ENCODE measurements at regions not wholly inside any gene's neighbourhood (a gene's known extent, or its start where the extent isn't known, plus 50 kb on each side); places are given as distances from the start of the nearest gene placed in this dataset.

- no peaks in the 10 kb centered on the region for H3K36me3 ChIP-seq (ENCODE audit: control insufficient read depth, insufficient read depth, low read length)
- no peaks in the 10 kb centered on the region for H3K9me3 ChIP-seq (replicated peaks; ENCODE audit: control insufficient read depth, low read depth, low read length)
- no peak for DNase-seq
- peak overlapping the region; percentile 7 for H3K27ac ChIP-seq (ENCODE audit: low read length)
- no peaks in the 10 kb centered on the region for H3K27me3 ChIP-seq (ENCODE audit: control insufficient read depth, insufficient read depth, low read length)
- peaks cover 69% of the 10 kb centered on the region for H3K4me1 ChIP-seq (ENCODE audit: control insufficient read depth, insufficient read depth, low read length)
- WGBS (ENCODE audit: insufficient coverage) = no CpG with 5 or more reads among the region's 5 CpGs
- no peak overlapping the region for H3K4me3 ChIP-seq (ENCODE audit: low read length)
Measured at GRCh38 chr6:6923605-6924004, 184.2 kb upstream of the RREB1 start.

GRCh38 chr6:6924708-6925107, 183.1 kb upstream of the RREB1 start:
- Histone ChIP-seq H3K36me3 (ENCODE audit: control insufficient read depth, insufficient read depth, low read length) (no peaks in the 10 kb centered on the region), H3K9me3 (replicated peaks; ENCODE audit: control insufficient read depth, low read depth, low read length) (no peaks in the 10 kb centered on the region), H3K27ac (ENCODE audit: low read length) (peak overlapping the region; percentile 69), H3K4me3 (ENCODE audit: low read length) (no peak overlapping the region), H3K4me1 (ENCODE audit: control insufficient read depth, insufficient read depth, low read length) (peaks cover 67% of the 10 kb centered on the region), H3K27me3 (ENCODE audit: control insufficient read depth, insufficient read depth, low read length) (no peaks in the 10 kb centered on the region)
- whole genome bisulfite sequencing (ENCODE audit: insufficient coverage) = 57% methylated on average over 1 of the region's 5 CpGs
- DNase-seq = no peak

- H3K27ac ChIP-seq (ENCODE audit: low read length) = peak overlapping the region; percentile 69
- peak; percentile 17 for DNase-seq
- peaks cover 60% of the 10 kb centered on the region for H3K4me1 ChIP-seq (ENCODE audit: control insufficient read depth, insufficient read depth, low read length)
- H3K36me3 ChIP-seq (ENCODE audit: control insufficient read depth, insufficient read depth, low read length) = no peaks in the 10 kb centered on the region
- H3K4me3 ChIP-seq (ENCODE audit: low read length) = no peak overlapping the region
- H3K9me3 ChIP-seq (replicated peaks; ENCODE audit: control insufficient read depth, low read depth, low read length) = no peaks in the 10 kb centered on the region
- 74% methylated on average over 7 of the region's 10 CpGs for WGBS (ENCODE audit: insufficient coverage)
- H3K27me3 ChIP-seq (ENCODE audit: control insufficient read depth, insufficient read depth, low read length) = no peaks in the 10 kb centered on the region
Measured at GRCh38 chr6:6925391-6926164, 182.2 kb upstream of the RREB1 start.

- 79% methylated on average over 7 of the region's 7 CpGs for WGBS (ENCODE audit: insufficient coverage)
- Histone ChIP-seq H3K27ac (ENCODE audit: low read length) (peak overlapping the region; percentile 94), H3K36me3 (ENCODE audit: control insufficient read depth, insufficient read depth, low read length) (no peaks in the 10 kb centered on the region), H3K27me3 (ENCODE audit: control insufficient read depth, insufficient read depth, low read length) (no peaks in the 10 kb centered on the region), H3K4me3 (ENCODE audit: low read length) (no peak overlapping the region), H3K9me3 (replicated peaks; ENCODE audit: control insufficient read depth, low read depth, low read length) (no peaks in the 10 kb centered on the region), H3K4me1 (ENCODE audit: control insufficient read depth, insufficient read depth, low read length) (peaks cover 59% of the 10 kb centered on the region)
- DNase-seq = no peak
Measured at GRCh38 chr6:6926856-6927255, 180.9 kb upstream of the RREB1 start.

GRCh38 chr6:6927521-6928361, 180.0 kb upstream of the RREB1 start:
- Histone ChIP-seq H3K9me3 (replicated peaks; ENCODE audit: control insufficient read depth, low read depth, low read length) (no peaks in the 10 kb centered on the region), H3K27ac (ENCODE audit: low read length) (peak overlapping the region; percentile 94), H3K4me1 (ENCODE audit: control insufficient read depth, insufficient read depth, low read length) (peaks cover 55% of the 10 kb centered on the region), H3K27me3 (ENCODE audit: control insufficient read depth, insufficient read depth, low read length) (no peaks in the 10 kb centered on the region), H3K36me3 (ENCODE audit: control insufficient read depth, insufficient read depth, low read length) (no peaks in the 10 kb centered on the region), H3K4me3 (ENCODE audit: low read length) (peak overlapping the region; percentile 16)
- WGBS (ENCODE audit: insufficient coverage) = 54% methylated on average over 17 of the region's 20 CpGs
- DNase-seq = peak; percentile 89

GRCh38 chr6:6930223-6930880, 177.4 kb upstream of the RREB1 start:
- 76% methylated on average over 6 of the region's 9 CpGs for WGBS (ENCODE audit: insufficient coverage)
- no peaks in the 10 kb centered on the region for H3K36me3 ChIP-seq (ENCODE audit: control insufficient read depth, insufficient read depth, low read length)
- H3K9me3 ChIP-seq (replicated peaks; ENCODE audit: control insufficient read depth, low read depth, low read length) = no peaks in the 10 kb centered on the region
- no peaks in the 10 kb centered on the region for H3K27me3 ChIP-seq (ENCODE audit: control insufficient read depth, insufficient read depth, low read length)
- no peak for DNase-seq
- H3K4me1 ChIP-seq (ENCODE audit: control insufficient read depth, insufficient read depth, low read length) = peaks cover 41% of the 10 kb centered on the region
- no peak overlapping the region for H3K4me3 ChIP-seq (ENCODE audit: low read length)
- no peak overlapping the region for H3K27ac ChIP-seq (ENCODE audit: low read length)

GRCh38 chr6:6931071-6932025, 176.4 kb upstream of the RREB1 start:
- Histone ChIP-seq H3K4me3 (ENCODE audit: low read length) (no peak overlapping the region), H3K36me3 (ENCODE audit: control insufficient read depth, insufficient read depth, low read length) (no peaks in the 10 kb centered on the region), H3K27me3 (ENCODE audit: control insufficient read depth, insufficient read depth, low read length) (no peaks in the 10 kb centered on the region), H3K9me3 (replicated peaks; ENCODE audit: control insufficient read depth, low read depth, low read length) (no peaks in the 10 kb centered on the region), H3K27ac (ENCODE audit: low read length) (no peak overlapping the region), H3K4me1 (ENCODE audit: control insufficient read depth, insufficient read depth, low read length) (peaks cover 34% of the 10 kb centered on the region)
- no peak for DNase-seq
- 63% methylated on average over 6 of the region's 9 CpGs for WGBS (ENCODE audit: insufficient coverage)

GRCh38 chr6:6932341-6932740, 175.4 kb upstream of the RREB1 start:
- no peak for DNase-seq
- 33% methylated on average over 3 of the region's 4 CpGs for WGBS (ENCODE audit: insufficient coverage)
- no peaks in the 10 kb centered on the region for H3K9me3 ChIP-seq (replicated peaks; ENCODE audit: control insufficient read depth, low read depth, low read length)
- H3K36me3 ChIP-seq (ENCODE audit: control insufficient read depth, insufficient read depth, low read length) = no peaks in the 10 kb centered on the region
- no peak overlapping the region for H3K27ac ChIP-seq (ENCODE audit: low read length)
- no peak overlapping the region for H3K4me3 ChIP-seq (ENCODE audit: low read length)
- H3K4me1 ChIP-seq (ENCODE audit: control insufficient read depth, insufficient read depth, low read length) = peaks cover 25% of the 10 kb centered on the region
- H3K27me3 ChIP-seq (ENCODE audit: control insufficient read depth, insufficient read depth, low read length) = no peaks in the 10 kb centered on the region

- Histone ChIP-seq H3K4me3 (ENCODE audit: low read length) (no peak overlapping the region), H3K27ac (ENCODE audit: low read length) (no peak overlapping the region), H3K36me3 (ENCODE audit: control insufficient read depth, insufficient read depth, low read length) (no peaks in the 10 kb centered on the region), H3K9me3 (replicated peaks; ENCODE audit: control insufficient read depth, low read depth, low read length) (no peaks in the 10 kb centered on the region), H3K27me3 (ENCODE audit: control insufficient read depth, insufficient read depth, low read length) (no peaks in the 10 kb centered on the region), H3K4me1 (ENCODE audit: control insufficient read depth, insufficient read depth, low read length) (peaks cover 18% of the 10 kb centered on the region)
- no CpG with 5 or more reads among the region's 7 CpGs for WGBS (ENCODE audit: insufficient coverage)
- no peak for DNase-seq
Measured at GRCh38 chr6:6932968-6933367, 174.8 kb upstream of the RREB1 start.

Data from muscle of leg (tissue), 3 donors.